SK-N-SH (cell line): ENCODE measurements at regions not wholly inside any gene's neighbourhood (a gene's known extent, or its start where the extent isn't known, plus 50 kb on each side); places are given as distances from the start of the nearest gene placed in this dataset.

ENCODE experiments used
- CTCF ChIA-PET: fragments of 300-600, 350-600 bp; formaldehyde crosslinking; extraction: SDS; loops from one replicate; lab custom pipeline; 2021; lab: Yijun Ruan, JAX
- POLR2A ChIA-PET: fragments of 350-600 bp; sonication (Branson Sonifier 250); formaldehyde crosslinking; extraction: SDS; loops from one replicate; lab custom pipeline; 2020; ENCODE audit warnings: antibody characterized with exemption, inconsistent platforms; lab: Yijun Ruan, JAX
- DNase-seq: peaks from one replicate; pipeline ENCODE4 v3.0.0; 2012
- H2AFZ ChIP-seq: fragments of 200-600 bp; sonication (generic); 2 replicates; pipeline ENCODE4 v1.8.1; 2016; ENCODE audit warnings: antibody characterized with exemption, mild to moderate bottlenecking, low read depth
- H3F3A ChIP-seq: fragments of 200-600 bp; sonication (generic); replicated peaks from 2 replicates; pipeline ENCODE3; 2016; ENCODE audit warnings: antibody characterized with exemption, mild to moderate bottlenecking; ENCODE audit not compliant: insufficient read depth
- H3K27ac ChIP-seq, 2 experiments: fragments of 200-500 bp in 1 of 2; fragments of 200-600 bp in 1 of 2; sonication (Bioruptor generic) in 1 of 2; sonication (generic), shearing (Covaris generic) in 1 of 2; 2 replicates each; pipeline versions ENCODE4 v1.5.1 to v1.6.1; 2014 to 2016; ENCODE audit warnings: low read depth in 2 of 2, inconsistent platforms in 1 of 2, low read length in 1 of 2, mild to moderate bottlenecking in 1 of 2, mixed read lengths in 1 of 2
- H3K27me3 ChIP-seq: fragments of 200-600 bp; sonication (generic), shearing (Covaris generic); 2 replicates; pipeline ENCODE4 v1.6.1; 2016; ENCODE audit warnings: mixed run types; ENCODE audit not compliant: insufficient read depth
- H3K36me3 ChIP-seq, 2 experiments: fragments of 200-500 bp in 1 of 2; fragments of 200-600 bp in 1 of 2; sonication (Bioruptor generic) in 1 of 2; sonication (generic) in 1 of 2; replicated peaks in 1 of 2; 2 replicates each; pipeline versions ENCODE3 to v1.5.1; 2014 to 2016; ENCODE audit warnings: low read length in 1 of 2, mild to moderate bottlenecking in 1 of 2; ENCODE audit not compliant: insufficient read depth in 2 of 2, control insufficient read depth in 1 of 2
- H3K4me1 ChIP-seq, 2 experiments: fragments of 200-500 bp in 1 of 2; fragments of 200-600 bp in 1 of 2; sonication (Bioruptor generic) in 1 of 2; sonication (generic), shearing (Covaris generic) in 1 of 2; 2 replicates each; pipeline versions ENCODE4 v1.5.1 to v1.6.1; 2014 to 2016; ENCODE audit warnings: low read depth in 1 of 2, low read length in 1 of 2, mixed run types in 1 of 2; ENCODE audit not compliant: insufficient read depth in 2 of 2, control insufficient read depth in 1 of 2
- H3K4me2 ChIP-seq: fragments of 200-600 bp; sonication (generic), shearing (Covaris generic); 2 replicates; pipeline ENCODE4 v1.6.1; 2017; ENCODE audit warnings: mixed run types
- H3K4me3 ChIP-seq, 2 experiments: fragments of 200-500 bp in 1 of 2; fragments of 200-600 bp in 1 of 2; sonication (Bioruptor generic) in 1 of 2; sonication (generic), shearing (Covaris generic) in 1 of 2; 2 replicates each; pipeline versions ENCODE4 v1.5.1 to v1.8.1; 2014 to 2016; ENCODE audit warnings: low read depth in 2 of 2, inconsistent platforms in 1 of 2, low read length in 1 of 2, mild to moderate bottlenecking in 1 of 2, mixed read lengths in 1 of 2, moderate library complexity in 1 of 2
- H3K79me2 ChIP-seq: fragments of 200-600 bp; sonication (generic); 2 replicates; pipeline ENCODE4 v1.8.1; 2017; ENCODE audit warnings: mild to moderate bottlenecking; ENCODE audit not compliant: insufficient read depth
- H3K9ac ChIP-seq: fragments of 200-600 bp; sonication (generic); 2 replicates; pipeline ENCODE4 v1.6.1; 2017; ENCODE audit warnings: mixed run types
- H3K9me2 ChIP-seq: fragments of 200-600 bp; sonication (generic); 2 replicates; pipeline ENCODE4 v1.6.1; 2017; ENCODE audit warnings: mixed run types
- H3K9me3 ChIP-seq: fragments of 200-600 bp; sonication (generic); 2 replicates; pipeline ENCODE4 v1.6.1; 2017; ENCODE audit warnings: mixed run types, mild to moderate bottlenecking, moderate library complexity
- H4K20me1 ChIP-seq: fragments of 200-600 bp; sonication (generic); 2 replicates; pipeline ENCODE4 v1.6.1; 2017; ENCODE audit warnings: mild to moderate bottlenecking, mixed run types; ENCODE audit not compliant: insufficient read depth
- CHD2 ChIP-seq: fragments of 150-350 bp; IDR thresholded peaks from 2 replicates; pipeline ENCODE4 v1.6.1; 2018; ENCODE audit warnings: low read length; ENCODE audit not compliant: partially characterized antibody
- CTCF ChIP-seq: fragments of 200-600 bp; sonication (generic); IDR thresholded peaks from 2 replicates; pipeline ENCODE4 v1.6.1; 2017; ENCODE audit warnings: antibody characterized with exemption, mild to moderate bottlenecking, moderate library complexity
- ELF1 ChIP-seq: IDR thresholded peaks from 2 replicates; pipeline ENCODE4 v1.4.0; 2012
- FOSL2 ChIP-seq: IDR thresholded peaks from 2 replicates; pipeline ENCODE4 v1.4.0; 2012; ENCODE audit warnings: low read depth, mild to moderate bottlenecking, moderate library complexity, borderline replicate concordance
- FOXM1 ChIP-seq: IDR thresholded peaks from 2 replicates; pipeline ENCODE4 v1.4.0; 2012; ENCODE audit warnings: low read depth, mild to moderate bottlenecking
- GABPA ChIP-seq: IDR thresholded peaks from 2 replicates; pipeline ENCODE4 v1.4.0; 2012; ENCODE audit warnings: low read depth, mild to moderate bottlenecking
- GATA2 ChIP-seq: sonication (generic); formaldehyde crosslinking; IDR thresholded peaks from 2 replicates; pipeline ENCODE4 v1.5.0; 2020; ENCODE audit warnings: mild to moderate bottlenecking, missing genetic modification reagents
- JUND ChIP-seq: IDR thresholded peaks from 2 replicates; pipeline ENCODE4 v1.4.0; 2012
- MAX ChIP-seq: IDR thresholded peaks from 2 replicates; pipeline ENCODE4 v1.4.0; 2012; ENCODE audit warnings: low read depth
- MEF2A ChIP-seq: IDR thresholded peaks from 2 replicates; pipeline ENCODE4 v1.4.0; 2012; ENCODE audit warnings: low read depth, borderline replicate concordance
- PBX3 ChIP-seq: IDR thresholded peaks from 2 replicates; pipeline ENCODE4; 2012
- RAD21 ChIP-seq: IDR thresholded peaks from 2 replicates; pipeline ENCODE4 v1.6.1; 2012; ENCODE audit warnings: mild to moderate bottlenecking, low read length
- RCOR1 ChIP-seq: fragments of 150-350 bp; IDR thresholded peaks from 2 replicates; pipeline ENCODE4 v1.6.1; 2017; ENCODE audit warnings: antibody characterized with exemption, low read length
- REST ChIP-seq: IDR thresholded peaks from 2 replicates; pipeline ENCODE4 v1.6.1; 2012; ENCODE audit warnings: mild to moderate bottlenecking, low read depth, low read length, moderate library complexity
- RFX5 ChIP-seq: IDR thresholded peaks from 2 replicates; pipeline ENCODE4 v1.6.1; 2012; ENCODE audit warnings: mild to moderate bottlenecking, improper control_type of control experiment, low read length
- RXRA ChIP-seq: IDR thresholded peaks from 2 replicates; pipeline ENCODE4 v1.4.0; 2012; ENCODE audit warnings: low read depth, mild to moderate bottlenecking, borderline replicate concordance
- SMC3 ChIP-seq: IDR thresholded peaks from 2 replicates; pipeline ENCODE4 v1.6.1; 2012; ENCODE audit warnings: low read depth, low read length, improper control_type of control experiment
- TAF1 ChIP-seq: IDR thresholded peaks from 2 replicates; pipeline ENCODE4 v1.6.1; 2012; ENCODE audit warnings: low read depth, mild to moderate bottlenecking, low read length, moderate library complexity, borderline replicate concordance
- TCF12 ChIP-seq: IDR thresholded peaks from 2 replicates; pipeline ENCODE4 v1.4.0; 2012
- TEAD4 ChIP-seq: IDR thresholded peaks from 2 replicates; pipeline ENCODE4 v1.4.0; 2012; ENCODE audit warnings: mild to moderate bottlenecking, borderline replicate concordance; ENCODE audit not compliant: insufficient read depth
- USF2 ChIP-seq: fragments of 150-350 bp; IDR thresholded peaks from 2 replicates; pipeline ENCODE4 v1.6.1; 2017; ENCODE audit warnings: antibody characterized with exemption, low read length, low read depth, borderline replicate concordance
- YY1 ChIP-seq: IDR thresholded peaks from 2 replicates; pipeline ENCODE4 v1.4.0; 2012; ENCODE audit warnings: low read depth, mild to moderate bottlenecking
- ZBTB33 ChIP-seq: IDR thresholded peaks from 2 replicates; pipeline ENCODE4 v1.4.0; 2012; ENCODE audit warnings: low read depth, borderline replicate concordance
- WGBS: methylation state at CpG from one replicate; pipeline ENCODE4 v1.1.6; 2017; ENCODE audit warnings: low lambda C conversion rate; 5-methylcytosine and 5-hydroxymethylcytosine counted together

- Histone ChIP-seq H3K27me3 (no peaks in the 10 kb centered on the region), H3K79me2 (no peaks in the 10 kb centered on the region), H3K4me2 (peak overlapping the region; percentile 44), H2AFZ (peak overlapping the region; percentile 17), H3K27ac (peak overlapping the region; percentile 61 to 84; a peak in 3 of 4 replicates), H3K4me3 (no peak overlapping the region), H4K20me1 (no peaks in the 10 kb centered on the region), H3F3A (peaks cover 19% of the 10 kb centered on the region), H3K4me1 (peaks cover 0 to 23% of the 10 kb centered on the region in 2 experiments; a peak in 2 of 4 replicates), H3K36me3 (no peaks in the 10 kb centered on the region), H3K9me3 (no peaks in the 10 kb centered on the region), H3K9me2 (no peaks in the 10 kb centered on the region), H3K9ac (peak overlapping the region; percentile 12; the same call in 1 of the 2 replicates)
- DNase-seq = no peak
- WGBS = 11% methylated on average over 6 of the region's 6 CpGs
- POLR2A ChIA-PET = no interaction called here
- CTCF ChIA-PET = interaction anchor here (1.6 kb wide), 1 partner anchor 10 kb away, joined by 5 read pairs; no protein-coding TSS in a partner anchor
- TF ChIP-seq MAX = peak; percentile 54
- TF ChIP-seq ZBTB33 = peak; percentile 74; the same call in 1 of the 2 replicates
- no peak for TF ChIP-seq CHD2
- TF ChIP-seq FOSL2 = peak; percentile 93
- TF ChIP-seq GATA2 = no peak
- TF ChIP-seq RAD21 = no peak
- TF ChIP-seq TCF12 = peak; percentile 99
- TF ChIP-seq GABPA = 0 out of 2 replicates have a peak, but pooled peaks have one; percentile 15
- peak; percentile 65; the same call in 1 of the 2 replicates for TF ChIP-seq REST
- TF ChIP-seq PBX3 = peak; percentile 96
- TF ChIP-seq SMC3 = no peak
- TF ChIP-seq YY1 = no peak
- no peak for TF ChIP-seq TAF1
- TF ChIP-seq RXRA = peak; percentile 94
- TF ChIP-seq CTCF = no peak
- no peak for TF ChIP-seq RFX5
- peak; percentile 93 for TF ChIP-seq TEAD4
- TF ChIP-seq ELF1 = peak; percentile 45; the same call in 1 of the 2 replicates
- TF ChIP-seq FOXM1 = peak; percentile 91
- peak; percentile 78 for TF ChIP-seq MEF2A
- TF ChIP-seq USF2 = no peak
- TF ChIP-seq RCOR1 = no peak
- peak; percentile 95 for TF ChIP-seq JUND
Measured at GRCh38 chr2:12155303-12156051, 409.0 kb downstream of the LPIN1 start.
